H1 (cell line): ENCODE measurements at regions not wholly inside any gene's neighbourhood (a gene's known extent, or its start where the extent isn't known, plus 50 kb on each side); places are given as distances from the start of the nearest gene placed in this dataset.

Experiments
- CBX5 ChIP-seq: fragments of 300-800, 300-1000 bp; sonication (generic); IDR thresholded peaks from 2 replicates; pipeline ENCODE4 v1.7.1; 2016; ENCODE audit warnings: antibody characterized with exemption, low read length, low read depth
- CHD7 ChIP-seq: fragments of 300-600 bp; sonication (generic); IDR thresholded peaks from 2 replicates; pipeline ENCODE4 v1.7.1; 2012; ENCODE audit warnings: low read length, moderate library complexity, mild to moderate bottlenecking, inconsistent platforms; ENCODE audit not compliant: insufficient replicate concordance
- EP300 ChIP-seq, 2 experiments: IDR thresholded peaks; 1 replicate in 1 of 2; 2 replicates in 1 of 2; pipeline ENCODE4 v1.6.1; 2011 to 2012; ENCODE audit warnings: low read depth in 2 of 2, low read length in 2 of 2, mild to moderate bottlenecking in 2 of 2, borderline replicate concordance in 1 of 2, inconsistent platforms in 1 of 2, moderate library complexity in 1 of 2
- GABPA ChIP-seq: IDR thresholded peaks from 2 replicates; pipeline ENCODE4 v1.6.1; 2011; ENCODE audit warnings: mild to moderate bottlenecking, low read length, moderate library complexity, borderline replicate concordance; ENCODE audit not compliant: insufficient read depth
- JUN ChIP-seq: IDR thresholded peaks from 2 replicates; pipeline ENCODE4 v1.6.1; 2011; ENCODE audit warnings: low read depth, mild to moderate bottlenecking, improper control_type of control experiment, low read length
- KDM1A ChIP-seq: fragments of 200-600, 300-600 bp; sonication (generic); IDR thresholded peaks from 2 replicates; pipeline ENCODE4 v1.7.1; 2016; ENCODE audit warnings: mild to moderate bottlenecking, low read length, borderline replicate concordance
- KDM5A ChIP-seq: fragments of 200-600 bp; IDR thresholded peaks from 2 replicates; pipeline ENCODE4 v1.7.1; 2012; ENCODE audit warnings: mild to moderate bottlenecking, low read length, inconsistent platforms, mixed read lengths
- POLR2AphosphoS5 ChIP-seq: IDR thresholded peaks from 2 replicates; pipeline ENCODE4 v1.6.1; 2011; ENCODE audit warnings: low read depth, low read length
- SAP30 ChIP-seq: fragments of 300-600 bp; sonication (generic); IDR thresholded peaks from 2 replicates; pipeline ENCODE4 v1.7.1; 2012; ENCODE audit warnings: low read length, moderate library complexity, mild to moderate bottlenecking, inconsistent platforms; ENCODE audit not compliant: insufficient read depth, insufficient replicate concordance
- SP2 ChIP-seq: IDR thresholded peaks from 2 replicates; pipeline ENCODE4 v1.6.1; 2012; ENCODE audit warnings: mild to moderate bottlenecking, low read length, inconsistent platforms
- TAF7 ChIP-seq: optimal IDR thresholded peaks from 2 replicates; pipeline ENCODE3; 2011; ENCODE audit warnings: low read depth, mild to moderate bottlenecking, inconsistent platforms, low read length, moderate library complexity, borderline replicate concordance
- TCF12 ChIP-seq: IDR thresholded peaks from 2 replicates; pipeline ENCODE4 v1.6.1; 2011; ENCODE audit warnings: low read depth, mild to moderate bottlenecking, low read length

GRCh38 chr3:86739244-86739643 lies 251.7 kb downstream of the VGLL3 start (continued):
- no peak for TF ChIP-seq CHD7
- TF ChIP-seq POLR2AphosphoS5 = no peak
- TF ChIP-seq CBX5 = no peak
- no peak for TF ChIP-seq GABPA
- TF ChIP-seq TCF12 = no peak
- no peak for TF ChIP-seq TAF7
- TF ChIP-seq JUN = no peak
- TF ChIP-seq KDM1A = no peak
- no peak for TF ChIP-seq KDM5A
- TF ChIP-seq SAP30 = no peak
- no peak for TF ChIP-seq EP300 (IDR thresholded peaks at IDR 0.05; ENCODE audit: borderline replicate concordance in 1 of 2, low read depth in 2 of 2, low read length in 2 of 2)
- no peak for TF ChIP-seq SP2
